GM19455 (cell line): ENCODE measurements at regions not wholly inside any gene's neighbourhood (a gene's known extent, or its start where the extent isn't known, plus 50 kb on each side); places are given as distances from the start of the nearest gene placed in this dataset.
"Not testable (repeated sequence)": the region's sequence is repeated elsewhere in the genome, so short reads cannot be mapped to it uniquely, and the experiment has no call there.

Experiments
- ATAC-seq: cut with Tn5 transposase; IDR thresholded peaks from one replicate; pipeline ENCODE4 v1.9.1; 2021; ENCODE audit not compliant: unreplicated experiment

GRCh38 chr5:68838157-68838718 lies 255.6 kb upstream of the SLC30A5 start:
- no peak for ATAC-seq

DNA sequence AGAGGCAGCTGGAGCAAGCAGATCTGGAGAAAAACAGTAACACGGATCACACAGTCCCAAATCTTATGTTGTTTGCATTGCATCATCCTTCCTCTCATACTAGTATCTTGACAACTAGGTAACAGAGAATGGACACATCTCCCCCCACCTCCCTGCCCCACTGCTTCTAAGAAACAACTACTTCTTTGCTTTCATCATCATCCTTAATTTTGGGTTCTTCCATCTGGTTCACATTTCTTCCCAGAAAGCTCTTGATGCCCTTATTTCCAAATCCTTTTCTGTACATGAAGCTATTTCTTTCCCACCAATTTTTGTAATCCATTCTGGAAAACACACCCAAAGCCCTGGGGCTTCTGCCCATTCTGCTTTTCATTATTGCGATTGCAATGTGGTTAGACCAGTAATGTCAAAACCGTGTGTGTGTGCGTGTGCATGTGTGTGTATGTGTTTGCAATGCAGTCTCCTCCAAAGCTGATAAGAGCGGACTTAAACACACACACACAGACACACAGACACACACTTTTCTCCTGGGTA lies 254.7 kb upstream of the SLC30A5 start:
- no peak for ATAC-seq

DNA sequence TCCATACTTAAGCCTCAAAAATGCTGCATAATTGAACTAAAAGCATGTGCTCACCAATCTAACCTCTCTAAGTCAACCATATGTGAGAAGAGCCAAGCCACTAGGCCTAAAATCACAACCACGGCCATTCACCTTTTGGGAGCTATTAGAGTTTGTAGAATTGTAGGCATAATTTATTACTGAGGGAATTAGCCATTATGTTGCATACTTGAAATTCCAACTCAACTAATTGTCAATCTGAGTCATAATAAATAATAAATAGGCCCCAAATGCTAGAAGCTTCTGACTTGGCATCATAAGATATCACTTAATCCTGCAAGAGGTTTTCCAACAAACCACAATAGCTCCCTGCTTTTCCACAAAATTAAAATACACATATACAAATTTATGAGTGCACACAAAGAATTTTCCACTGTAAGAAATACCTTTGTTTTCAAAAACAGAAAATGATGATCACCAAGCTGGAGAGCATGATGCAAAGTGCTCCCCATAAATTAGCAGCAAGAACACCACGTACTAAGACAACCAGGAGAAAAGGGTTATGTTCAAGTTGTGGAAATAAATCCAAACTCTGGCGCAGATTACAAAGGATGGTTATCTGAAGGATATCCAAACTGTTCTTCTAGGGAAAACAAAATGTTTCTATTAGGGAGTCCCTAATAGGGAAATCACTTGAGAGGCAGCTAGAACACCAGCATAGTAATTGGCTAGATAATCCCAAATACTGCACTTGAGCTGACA lies 250.0 kb upstream of the SLC30A5 start:
- no peak for ATAC-seq

DNA sequence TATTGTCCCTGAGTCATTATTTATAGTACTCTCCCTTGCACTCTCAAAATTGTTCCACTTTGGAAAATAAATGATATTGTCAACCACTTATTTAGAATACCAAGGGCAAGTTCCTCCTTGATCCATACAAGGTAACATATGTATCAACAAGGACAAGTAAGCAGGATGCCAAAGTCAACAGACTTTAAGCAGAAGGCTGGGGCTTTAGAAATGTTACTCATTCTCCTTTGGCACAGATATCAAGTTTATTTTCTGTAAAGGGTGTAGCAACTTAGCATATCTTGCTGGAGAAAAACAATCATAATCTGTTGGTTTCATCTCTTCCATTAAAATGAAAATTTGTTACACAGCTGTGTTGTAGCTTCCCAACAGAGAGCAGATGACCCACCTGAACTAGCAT lies 248.7 kb upstream of the SLC30A5 start:
- ATAC-seq, result no peak

DNA sequence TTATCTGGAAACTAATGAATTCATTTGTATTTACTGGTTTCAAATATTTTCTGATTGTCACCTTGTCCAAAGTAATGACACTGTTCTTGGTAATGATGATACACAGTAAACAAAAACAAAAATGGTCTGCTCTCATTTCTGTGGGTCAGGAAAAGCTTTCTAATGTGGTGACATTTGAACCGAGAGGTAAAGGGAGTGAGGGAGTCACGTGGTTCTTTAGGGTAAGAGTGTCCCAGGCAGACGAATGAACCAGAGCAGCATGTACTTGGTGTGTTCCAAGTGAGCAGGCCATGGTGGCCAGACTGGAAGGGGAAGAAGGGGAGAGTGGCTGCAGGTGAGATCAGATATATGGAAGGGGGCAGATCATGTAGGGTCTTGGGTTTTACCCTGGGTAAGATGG lies 247.0 kb upstream of the SLC30A5 start:
- no peak for ATAC-seq

DNA sequence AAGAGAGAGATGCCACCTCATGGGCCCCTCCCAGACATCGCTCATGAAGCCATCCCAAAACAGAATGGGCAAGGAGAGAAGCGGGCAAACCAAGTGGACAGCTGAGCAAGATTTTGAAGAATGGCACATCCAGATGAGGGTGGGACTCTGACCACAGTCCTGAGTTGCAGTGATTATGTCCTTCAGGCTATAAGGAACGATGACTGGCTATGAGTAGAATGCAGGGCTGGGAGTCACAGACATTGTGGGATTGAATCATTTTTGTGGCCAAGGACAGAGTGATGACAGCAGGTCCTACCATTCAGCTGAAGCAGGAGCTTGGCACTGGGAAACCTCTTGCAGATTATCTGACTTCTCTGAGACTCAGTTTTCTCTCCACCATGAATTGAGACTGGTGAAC lies 245.7 kb upstream of the SLC30A5 start:
- ATAC-seq, result no peak

DNA sequence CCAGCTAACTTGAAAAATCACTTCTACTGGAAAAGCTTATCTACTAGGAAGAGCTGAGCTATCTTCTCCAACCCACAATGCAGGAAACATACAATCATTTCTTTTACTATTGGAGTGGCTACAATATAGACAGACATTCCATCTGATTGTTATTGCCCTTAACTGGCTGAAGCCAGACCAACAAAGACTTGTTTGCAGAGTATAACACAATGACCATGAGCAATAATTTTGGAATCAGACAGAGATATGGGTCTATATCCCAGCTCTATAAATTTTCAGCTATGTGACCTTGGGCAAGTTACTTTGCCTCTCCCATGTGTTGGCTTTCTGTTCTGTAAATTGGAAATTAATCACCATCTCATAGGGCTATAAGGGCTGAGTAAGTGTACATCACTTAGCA lies 244.7 kb upstream of the SLC30A5 start:
- no peak for ATAC-seq

DNA sequence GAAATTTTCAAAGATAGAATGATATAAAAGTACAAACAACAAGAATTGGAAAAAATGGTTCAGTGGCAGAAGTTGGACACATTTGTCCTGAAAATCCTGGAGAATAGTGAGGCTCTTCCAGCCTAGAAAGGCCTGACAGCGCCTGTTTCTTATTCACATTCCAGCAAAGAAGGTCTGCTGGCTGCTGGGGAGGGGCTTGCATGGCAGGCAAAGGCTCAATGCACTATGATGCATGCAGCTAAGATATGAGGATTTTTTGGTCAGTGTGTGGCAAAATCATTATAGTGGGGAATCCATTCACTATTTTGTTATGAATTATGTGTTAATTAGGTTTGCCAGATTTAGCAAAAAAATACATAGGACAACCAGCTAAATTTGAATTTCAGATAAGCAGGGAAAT lies 243.9 kb upstream of the SLC30A5 start:
- ATAC-seq, result no peak

GRCh38 chr5:68861099-68861498 lies 232.7 kb upstream of the SLC30A5 start:
- ATAC-seq, result no peak

DNA sequence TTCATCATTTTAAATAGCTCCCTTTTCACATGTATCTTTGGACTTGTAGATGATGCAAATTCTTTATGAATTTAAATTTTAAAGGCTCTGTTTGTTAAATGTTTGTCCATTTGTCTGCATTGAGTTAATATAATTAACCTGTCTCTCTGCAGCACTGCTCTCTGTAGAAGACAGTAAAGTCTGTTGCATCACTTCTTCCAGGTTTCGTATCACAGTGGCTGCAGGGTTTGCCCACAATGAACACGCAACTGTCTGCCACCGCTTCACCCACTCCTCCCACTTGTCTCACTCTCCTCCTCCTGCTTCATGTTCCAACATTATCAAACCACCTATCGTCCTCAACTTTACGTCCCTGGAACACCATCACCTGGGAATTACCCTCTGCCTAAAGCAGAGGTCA lies 231.3 kb upstream of the SLC30A5 start:
- ATAC-seq, result no peak

- ATAC-seq, result not testable (repeated sequence)
These were observed 228.6 kb upstream of the SLC30A5 start for GRCh38 chr5:68865192-68865591.

GRCh38 chr5:68872088-68872839 lies 221.6 kb upstream of the SLC30A5 start:
- no peak for ATAC-seq

GRCh38 chr5:68873198-68873597 lies 220.6 kb upstream of the SLC30A5 start:
- no peak for ATAC-seq

- ATAC-seq, result no peak
These were observed 218.5 kb upstream of the SLC30A5 start for GRCh38 chr5:68875351-68875750.

DNA sequence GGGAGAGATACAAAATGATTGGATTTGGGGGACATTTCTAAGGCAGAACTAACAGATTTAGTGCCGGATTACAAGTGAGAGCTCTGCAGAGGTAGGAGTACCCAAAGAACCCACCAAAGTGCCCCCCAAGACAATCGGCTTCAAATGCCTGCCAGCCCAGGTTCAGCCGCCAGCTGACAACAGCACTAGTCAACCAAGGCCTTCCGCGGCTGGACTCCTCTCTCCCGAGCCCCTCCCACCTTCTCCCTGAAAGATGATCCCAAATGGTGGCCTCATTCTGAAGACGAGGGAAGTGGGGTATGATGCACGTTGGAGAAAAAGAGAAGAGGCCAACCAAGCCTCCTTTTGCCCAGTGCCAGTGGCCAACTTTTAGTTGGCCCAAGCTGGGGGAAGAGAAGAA lies 210.4 kb upstream of the SLC30A5 start:
- ATAC-seq, result no peak

DNA sequence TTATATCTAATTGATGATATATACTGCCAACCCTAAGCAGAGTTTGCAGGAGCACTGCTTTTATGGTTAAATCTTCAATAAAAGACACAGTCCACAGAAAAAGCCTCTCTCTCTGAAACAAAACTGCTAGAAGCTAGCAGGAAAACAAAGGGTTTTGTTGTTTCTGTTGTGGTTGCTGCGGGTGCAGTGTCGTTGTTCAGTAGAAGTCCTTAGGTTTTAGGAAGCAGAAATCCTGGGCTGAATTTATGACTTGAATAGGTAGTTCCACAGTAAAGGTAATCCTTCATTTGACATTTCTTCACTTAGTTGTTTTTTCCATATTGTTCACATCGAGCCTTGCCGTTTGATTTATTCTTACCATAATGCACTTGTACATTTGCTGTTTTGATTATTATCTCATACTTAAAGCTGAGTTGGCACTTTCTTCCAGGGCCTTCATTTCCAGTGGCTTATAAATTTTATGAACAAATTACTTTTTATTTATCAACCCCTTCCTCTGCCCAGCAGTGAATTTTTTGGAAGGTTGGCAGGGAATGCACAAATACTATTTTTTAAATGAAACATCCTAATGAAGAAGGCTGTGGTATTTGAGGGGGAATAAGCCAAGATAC lies 209.6 kb upstream of the SLC30A5 start:
- no peak for ATAC-seq

GRCh38 chr5:68884883-68885282 lies 208.9 kb upstream of the SLC30A5 start:
- no peak for ATAC-seq

- ATAC-seq, result no peak
These were observed 207.0 kb upstream of the SLC30A5 start for GRCh38 chr5:68886814-68887213.

DNA sequence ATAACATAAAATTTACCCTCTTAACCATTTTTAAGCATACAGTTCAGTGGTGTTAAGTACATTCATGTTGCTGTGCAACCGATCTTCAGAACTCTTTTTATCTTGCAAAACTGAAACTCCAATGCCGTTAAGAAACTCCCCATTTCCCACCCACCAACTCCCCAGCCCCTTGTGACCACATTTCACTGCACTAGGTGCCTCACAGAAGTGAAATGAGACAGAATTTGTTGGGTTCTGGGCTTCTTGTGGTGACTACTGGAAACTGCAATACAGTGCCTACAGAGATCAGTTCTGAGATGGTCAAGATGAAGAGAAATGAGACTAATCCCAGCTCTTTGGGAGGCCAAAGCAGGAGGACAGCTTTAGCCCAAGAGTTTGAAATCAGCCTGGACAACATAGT lies 202.1 kb upstream of the SLC30A5 start:
- peak; percentile 72 for ATAC-seq

DNA sequence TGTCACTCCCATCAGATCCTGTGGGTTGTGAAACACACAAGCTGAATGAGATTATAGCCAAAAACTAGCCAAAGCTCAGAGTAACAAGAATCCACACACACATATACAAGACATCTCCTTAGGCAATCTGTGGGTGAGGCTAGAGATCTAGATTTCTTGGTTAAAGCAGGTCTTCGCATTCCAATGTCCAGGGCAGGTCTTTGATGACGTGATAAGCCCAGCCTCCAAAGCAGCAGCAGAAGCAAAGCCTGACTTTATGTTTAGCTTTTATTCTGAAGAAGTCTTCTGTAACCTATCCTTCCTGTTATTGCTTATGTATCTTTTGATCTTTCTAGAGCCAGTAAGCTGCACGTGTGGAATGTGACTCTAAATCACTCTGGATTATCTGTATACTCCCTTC lies 199.1 kb upstream of the SLC30A5 start:
- no peak for ATAC-seq

DNA sequence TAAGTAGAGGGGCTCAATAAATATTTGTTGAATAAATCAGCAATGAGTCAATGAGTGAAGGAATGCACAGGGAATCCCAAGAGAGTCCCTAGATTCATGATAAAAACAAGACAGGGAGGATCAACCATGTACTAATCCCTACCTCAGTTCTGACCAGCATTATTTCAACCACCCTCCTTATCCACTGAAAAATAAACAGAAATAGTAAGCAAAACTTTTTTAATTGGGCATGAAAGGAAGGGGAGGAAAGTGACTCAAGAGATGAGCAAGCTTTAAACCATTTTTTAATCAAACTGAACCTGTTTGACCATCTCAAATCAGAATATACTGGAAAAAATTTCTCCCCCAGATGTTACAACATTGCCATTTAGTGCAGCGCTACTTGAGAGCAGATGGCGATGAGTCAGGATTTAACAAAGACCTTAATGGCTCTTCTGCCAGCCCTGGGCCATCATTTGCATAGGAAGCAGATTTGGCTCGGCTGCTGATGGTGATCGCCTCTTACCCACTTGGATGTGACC lies 194.8 kb upstream of the SLC30A5 start:
- no peak for ATAC-seq
